ENCODE measurements at regions not wholly inside any gene's neighbourhood (a gene's known extent, or its start where the extent isn't known, plus 50 kb on each side); places are given as distances from the start of the nearest gene placed in this dataset.

GRCh38 chr3:194078045-194078821 is 57.7 kb upstream of the HES1 start:
- Mint-ChIP-seq H3K27ac (no peak overlapping the region), H3K27me3 (ENCODE audit: insufficient read depth, low read depth, poor library complexity) (peaks cover 3% of the 10 kb centered on the region), H3K9me3 (no peaks in the 10 kb centered on the region), H3K4me3 (no peak overlapping the region), H3K36me3 (ENCODE audit: low read depth) (no peaks in the 10 kb centered on the region), H3K4me1 (peaks cover 22% of the 10 kb centered on the region)
- no peak overlapping the region for H3K4me2 ChIP-seq
- no peak overlapping the region for H2AFZ ChIP-seq
- peaks cover 5% of the 10 kb centered on the region; the same call in 1 of the 2 replicates for H3K4me1 ChIP-seq (ENCODE audit: insufficient read depth)
- TF ChIP-seq POLR2AphosphoS5 (IDR thresholded peaks at IDR 0.05; ENCODE audit: low read depth) (no peak), REST (IDR thresholded peaks at IDR 0.05; ENCODE audit: unreplicated experiment) (no peak), ZNF331 (CRISPR knock-in tag; IDR thresholded peaks at IDR 0.05; ENCODE audit: low read depth) (no peak), NANOG (IDR thresholded peaks at IDR 0.05; ENCODE audit: borderline replicate concordance) (no peak), JUNB (IDR thresholded peaks at IDR 0.05; ENCODE audit: unreplicated experiment) (no peak), CREB1 (CRISPR knock-in tag; IDR thresholded peaks at IDR 0.05; ENCODE audit: low read depth) (no peak), ZNF462 (CRISPR knock-in tag; IDR thresholded peaks at IDR 0.05) (no peak), STAT1 (IDR thresholded peaks at IDR 0.05; ENCODE audit: unreplicated experiment) (no peak), CTCF (conservative IDR thresholded peaks at IDR 0.05; ENCODE audit: low read depth in 2 of 2) (no peak), EZH2 (IDR thresholded peaks at IDR 0.05; ENCODE audit: low read depth, unreplicated experiment) (no peak), EZH2phosphoT487 (IDR thresholded peaks at IDR 0.05; ENCODE audit: unreplicated experiment) (no peak), ETS1 (IDR thresholded peaks at IDR 0.05) (no peak)
- H3K36me3 ChIP-seq (ENCODE audit: insufficient read depth), result no peaks in the 10 kb centered on the region
- no peaks in the 10 kb centered on the region for H4K20me1 ChIP-seq (replicated peaks; ENCODE audit: insufficient read depth)
- DNase-seq (ENCODE audit: low spot score) (no peak), ATAC-seq (no peak)
- no peaks in the 10 kb centered on the region for H3K79me2 ChIP-seq (replicated peaks; ENCODE audit: insufficient read depth)
- H3F3A ChIP-seq (replicated peaks; ENCODE audit: low read depth), result no peaks in the 10 kb centered on the region
- 0 out of 2 replicates have a peak, but pooled peaks cover 3% of the 10 kb centered on the region for H3K9me2 ChIP-seq (ENCODE audit: insufficient read depth)
- H3K27me3 ChIP-seq (ENCODE audit: insufficient read depth), result no peaks in the 10 kb centered on the region
- H3K27ac ChIP-seq (ENCODE audit: low read depth), result no peak overlapping the region
- no peak overlapping the region for H3K4me3 ChIP-seq
